ENCODE measurements at regions not wholly inside any gene's neighbourhood (a gene's known extent, or its start where the extent isn't known, plus 50 kb on each side); places are given as distances from the start of the nearest gene placed in this dataset.

DNA sequence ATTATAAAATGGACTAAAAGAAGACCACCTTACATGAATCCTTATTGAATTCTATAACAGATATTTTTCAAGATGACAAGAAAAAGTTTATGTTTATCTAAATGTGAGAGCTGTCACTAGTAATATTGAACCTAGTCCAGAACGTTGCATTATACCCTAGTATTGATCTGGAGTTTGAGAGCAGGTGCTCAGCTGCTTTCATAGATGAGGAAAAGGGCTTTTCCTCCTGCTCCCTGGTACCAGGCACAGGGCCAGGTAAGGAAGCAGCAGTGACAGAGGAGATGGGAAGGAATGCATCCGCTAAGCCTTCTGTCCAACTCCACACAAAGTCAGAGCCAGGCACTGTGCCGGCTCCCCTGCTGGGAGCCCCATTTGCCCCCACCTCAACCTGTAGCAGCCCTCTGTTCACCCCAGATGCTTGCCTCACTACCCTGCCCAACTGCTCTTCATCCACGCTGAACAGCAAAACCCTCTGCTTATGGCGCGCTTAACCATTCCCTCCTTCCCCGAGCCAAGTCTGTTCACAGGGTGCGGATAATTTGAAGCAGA, 393.1 kb downstream of the FRK start:
- H3K4me3 ChIP-seq (ENCODE audit: low read length), result no peak overlapping the region
- no peak for TF ChIP-seq ZNF274 (IDR thresholded peaks at IDR 0.05; ENCODE audit: low read depth, low read length)

DNA sequence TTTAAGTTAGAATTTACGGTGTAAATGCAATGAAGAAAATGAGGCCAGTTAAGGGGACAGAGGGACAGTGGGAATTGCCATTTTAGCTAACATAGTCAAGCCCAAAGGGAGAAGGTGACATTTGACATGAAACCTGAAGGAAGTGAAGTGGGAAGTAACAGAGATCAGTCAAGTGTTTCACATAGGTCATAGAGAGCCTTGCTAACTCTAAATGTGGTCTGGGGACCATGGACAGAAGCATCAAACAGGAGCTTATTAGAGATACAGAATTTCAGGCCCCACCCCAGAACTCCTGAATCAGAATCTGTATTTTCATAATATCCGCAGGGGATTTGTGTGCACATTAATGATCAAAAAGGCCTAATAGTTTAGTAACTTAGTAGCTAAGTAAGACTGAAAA, 393.7 kb downstream of the FRK start:
- TF ChIP-seq ZNF274 (IDR thresholded peaks at IDR 0.05; ENCODE audit: low read depth, low read length), result no peak
- H3K4me3 ChIP-seq (ENCODE audit: low read length), result no peak overlapping the region

DNA sequence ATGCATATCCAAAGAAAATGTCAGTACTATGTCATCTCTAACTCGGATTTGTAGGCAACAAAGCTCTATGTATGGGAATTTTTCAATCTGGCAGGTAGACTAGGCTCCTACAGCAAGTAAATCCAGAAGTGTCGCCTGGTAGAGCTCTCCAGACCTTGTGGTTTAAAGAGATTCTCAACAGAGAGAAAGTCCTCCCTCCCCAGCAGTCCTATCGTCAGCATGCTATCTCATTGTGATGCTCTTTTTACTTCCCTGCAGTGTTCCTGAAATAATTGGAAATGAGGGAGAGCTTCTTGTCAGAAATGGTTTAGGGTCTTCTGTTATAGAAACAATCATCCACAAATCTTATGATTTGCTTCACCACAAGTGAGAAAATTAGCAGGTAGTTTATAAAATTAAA, 395.4 kb downstream of the FRK start:
- no peak for TF ChIP-seq ZNF274 (IDR thresholded peaks at IDR 0.05; ENCODE audit: low read depth, low read length)
- H3K4me3 ChIP-seq (ENCODE audit: low read length), result no peak overlapping the region

DNA sequence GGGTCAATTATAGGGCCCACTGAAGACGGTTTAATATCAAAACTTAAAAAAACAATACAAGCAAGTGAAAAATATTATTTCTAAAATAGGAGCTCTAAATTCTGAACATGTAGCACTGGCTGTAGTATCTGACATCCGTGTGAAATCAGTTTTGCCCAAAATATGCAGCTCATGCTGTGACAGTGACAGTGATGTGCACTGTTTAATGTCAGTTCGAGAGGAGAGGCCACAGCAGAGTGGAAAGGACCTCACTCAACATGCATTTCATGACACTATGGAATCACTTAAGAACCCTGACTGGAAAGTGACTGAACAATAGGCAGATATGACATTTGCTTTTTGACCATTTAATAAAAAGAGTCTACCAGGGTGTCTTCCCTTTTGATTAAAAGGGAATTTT, 397.0 kb downstream of the FRK start:
- no peak overlapping the region for H3K4me3 ChIP-seq (ENCODE audit: low read length)
- no peak for TF ChIP-seq ZNF274 (IDR thresholded peaks at IDR 0.05; ENCODE audit: low read depth, low read length)

DNA sequence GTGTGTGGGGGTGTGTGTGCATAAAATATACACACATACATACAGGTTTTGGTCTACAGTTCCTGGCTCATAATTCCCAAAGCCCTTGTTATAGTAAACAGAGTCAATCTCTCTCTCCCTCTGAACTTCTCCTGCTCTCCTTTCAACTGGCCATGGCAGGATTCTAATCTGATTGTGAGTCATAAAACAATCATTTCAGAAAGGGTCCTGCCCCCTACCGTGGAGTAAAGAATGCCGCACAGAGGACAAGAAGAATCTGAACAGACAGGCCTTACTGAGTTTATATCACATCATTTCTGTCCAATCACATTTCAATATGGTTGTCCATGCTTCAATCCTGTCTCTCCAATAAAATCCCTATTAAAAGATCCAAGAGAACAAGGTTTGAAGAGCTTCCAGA, 416.9 kb downstream of the FRK start:
- no peak for TF ChIP-seq ZNF274 (IDR thresholded peaks at IDR 0.05; ENCODE audit: low read depth, low read length)
- H3K4me3 ChIP-seq (ENCODE audit: low read length), result no peak overlapping the region

DNA sequence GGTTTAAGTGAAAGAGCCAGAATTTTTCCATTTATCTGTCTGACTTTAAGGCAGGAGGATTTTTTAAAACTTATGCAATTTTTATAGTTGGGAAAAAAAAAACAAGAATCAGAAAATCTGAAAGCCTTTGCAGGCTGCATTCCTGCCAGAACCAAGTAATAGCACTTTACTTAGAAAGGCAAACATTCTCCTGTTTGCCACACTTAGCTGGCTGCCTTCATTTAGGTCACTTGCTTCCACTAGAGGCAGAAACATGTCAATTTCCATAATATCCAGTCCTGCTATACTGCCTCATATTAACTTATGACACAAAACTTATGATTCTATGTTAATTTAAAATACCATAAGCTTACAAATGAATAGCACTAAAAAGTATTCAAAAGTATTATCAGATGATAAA, 425.8 kb downstream of the FRK start:
- TF ChIP-seq ZNF274 (IDR thresholded peaks at IDR 0.05; ENCODE audit: low read depth, low read length), result no peak
- no peak overlapping the region for H3K4me3 ChIP-seq (ENCODE audit: low read length)

DNA sequence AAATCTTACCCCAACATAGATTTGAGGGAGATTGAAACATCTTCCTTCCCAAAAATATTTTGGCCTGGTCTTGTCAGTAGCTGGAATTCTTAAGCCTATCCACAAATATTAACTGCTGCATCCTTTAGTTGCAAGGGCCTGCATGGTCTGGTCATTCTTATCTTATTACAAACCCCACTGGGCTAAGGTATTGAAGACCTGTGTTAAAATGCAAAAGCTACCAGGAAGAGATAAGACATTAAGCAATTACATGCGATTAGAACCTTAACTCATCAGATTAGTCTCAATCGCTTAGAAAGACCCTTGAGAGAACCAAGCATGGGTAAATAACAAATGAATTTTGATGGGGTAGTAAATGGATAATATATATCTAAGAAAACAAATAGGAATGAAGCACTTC, 426.6 kb downstream of the FRK start:
- TF ChIP-seq ZNF274 (IDR thresholded peaks at IDR 0.05; ENCODE audit: low read depth, low read length), result no peak
- no peak overlapping the region for H3K4me3 ChIP-seq (ENCODE audit: low read length)

DNA sequence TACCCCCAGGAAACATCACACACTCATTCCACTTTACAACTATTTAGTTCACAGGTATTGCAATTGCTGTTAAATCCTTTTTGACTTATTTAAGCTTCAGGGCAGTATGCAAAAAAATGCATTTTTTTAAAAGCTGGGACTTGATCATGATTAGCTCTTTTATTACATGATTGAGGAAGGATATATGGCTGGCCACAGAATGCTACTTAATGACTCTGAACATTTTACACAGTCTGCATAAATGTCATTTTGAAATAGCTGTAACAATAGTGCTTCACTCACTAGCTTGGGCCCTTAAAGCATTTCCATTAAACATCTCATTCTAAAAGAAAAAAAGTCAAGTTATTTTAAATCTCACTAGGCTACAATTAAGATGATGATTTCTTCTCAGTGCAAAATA, 429.7 kb downstream of the FRK start:
- no peak for TF ChIP-seq ZNF274 (IDR thresholded peaks at IDR 0.05; ENCODE audit: low read depth, low read length)
- H3K4me3 ChIP-seq (ENCODE audit: low read length), result no peak overlapping the region

DNA sequence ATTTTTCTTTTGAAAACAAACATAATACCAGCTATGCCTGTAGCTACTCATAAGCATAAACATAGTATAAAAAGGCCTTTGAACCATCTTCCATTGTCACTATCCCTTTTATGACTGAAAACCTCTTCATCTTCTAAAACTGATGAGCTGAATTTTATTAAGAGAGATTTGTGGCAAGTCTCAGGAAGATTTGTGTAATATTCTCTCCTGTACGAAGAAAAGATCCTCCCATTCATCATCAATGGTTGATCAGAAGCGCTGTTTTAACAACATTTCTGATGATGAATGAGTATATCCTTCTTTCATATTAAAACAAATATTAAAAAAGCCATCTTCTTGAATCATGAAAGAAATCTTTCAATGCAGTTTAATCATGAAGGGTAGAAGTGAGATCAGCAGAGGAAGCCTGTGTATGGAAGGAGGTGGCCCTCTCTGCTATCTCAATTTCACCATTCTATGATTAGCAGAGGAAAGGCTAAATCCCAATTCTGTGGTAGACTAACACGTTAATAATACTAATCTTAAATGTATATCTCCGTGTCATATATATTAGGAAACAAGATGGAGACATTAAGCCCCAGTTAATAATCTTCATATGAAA, 430.2 kb downstream of the FRK start:
- TF ChIP-seq ZNF274 (IDR thresholded peaks at IDR 0.05; ENCODE audit: low read depth, low read length), result no peak

DNA sequence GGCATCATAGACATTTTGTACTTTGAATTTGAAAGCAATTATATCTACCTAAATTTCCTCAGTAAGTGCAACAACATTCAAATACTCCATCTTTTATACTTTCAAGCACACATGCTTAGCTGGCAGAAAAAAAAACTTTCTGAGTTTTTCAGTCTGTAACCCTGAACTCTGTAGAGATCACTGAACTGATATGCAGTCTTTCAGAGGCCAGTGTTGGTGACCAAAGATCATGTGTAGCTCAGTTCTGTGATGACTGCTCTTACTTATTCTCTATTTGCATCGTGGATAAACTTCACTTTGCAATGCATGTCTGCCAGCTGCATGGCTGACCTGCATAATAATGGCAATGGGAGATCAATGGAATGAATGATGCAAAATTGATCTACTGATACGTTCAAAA, 431.3 kb downstream of the FRK start:
- no peak for TF ChIP-seq ZNF274 (IDR thresholded peaks at IDR 0.05; ENCODE audit: low read depth, low read length)

More for the DNA sequence above, 430.2 kb downstream of the FRK start:
- no peak overlapping the region for H3K4me3 ChIP-seq (ENCODE audit: low read length)

DNA sequence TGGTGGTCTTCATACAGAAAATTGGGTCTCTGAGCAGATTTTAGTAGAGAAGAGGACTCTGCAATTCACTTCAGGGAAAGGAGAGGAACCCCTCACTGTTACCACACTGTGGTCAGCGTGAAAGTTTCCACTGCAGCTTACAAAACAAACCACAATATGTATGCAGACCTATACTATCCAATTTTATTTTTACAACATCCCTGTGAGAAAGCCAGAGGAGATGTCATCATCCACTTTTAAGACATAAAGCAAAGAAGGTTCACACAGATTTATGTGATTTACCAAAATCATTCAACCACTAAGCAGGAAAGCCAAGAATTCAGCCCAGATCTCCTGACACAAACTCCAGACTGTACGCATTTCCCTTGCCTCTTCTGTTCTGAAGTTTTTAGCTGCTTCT, 442.4 kb downstream of the FRK start:
- no peak overlapping the region for H3K4me3 ChIP-seq (ENCODE audit: low read length)
- no peak for TF ChIP-seq ZNF274 (IDR thresholded peaks at IDR 0.05; ENCODE audit: low read depth, low read length)

More for the DNA sequence above, 431.3 kb downstream of the FRK start:
- no peak overlapping the region for H3K4me3 ChIP-seq (ENCODE audit: low read length)

DNA sequence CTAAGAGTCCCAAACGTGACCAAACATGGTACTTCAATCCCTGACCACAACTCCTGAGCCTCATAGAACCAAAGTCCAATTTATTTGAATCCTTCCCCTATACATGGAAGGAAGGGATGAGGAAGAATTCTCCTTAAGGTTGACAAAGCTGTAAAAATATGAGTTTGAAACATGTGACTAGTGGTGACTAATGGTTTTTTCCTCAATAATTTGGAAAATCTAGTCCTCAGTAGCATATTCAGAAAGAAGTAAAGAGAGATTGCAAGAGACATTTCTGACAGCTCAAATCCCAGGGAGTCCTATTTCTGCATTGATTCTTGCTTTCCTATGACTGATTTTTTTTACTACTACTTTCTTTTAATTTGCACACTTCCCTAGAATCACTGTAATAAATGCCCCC, 443.7 kb downstream of the FRK start:
- H3K4me3 ChIP-seq (ENCODE audit: low read length), result no peak overlapping the region
- TF ChIP-seq ZNF274 (IDR thresholded peaks at IDR 0.05; ENCODE audit: low read depth, low read length), result no peak

DNA sequence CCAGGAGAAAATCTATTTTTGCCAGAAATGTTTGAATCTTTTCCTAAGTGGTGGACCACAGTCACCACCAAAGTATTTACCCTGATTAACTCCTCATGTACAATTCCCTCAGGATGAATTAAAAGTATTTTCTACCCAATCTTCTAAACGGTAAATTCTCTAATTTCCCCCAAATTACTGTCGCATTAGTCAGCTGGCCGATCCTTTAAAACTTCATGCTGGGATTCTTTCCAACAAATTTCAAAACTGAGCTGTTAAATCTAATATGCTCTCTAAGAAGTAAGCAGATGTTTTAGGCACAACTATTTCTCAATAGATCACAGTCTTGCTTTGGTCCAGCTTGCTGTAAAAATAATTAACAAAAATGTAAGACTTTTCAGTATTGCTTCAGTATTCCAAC, 447.2 kb downstream of the FRK start:
- no peak for TF ChIP-seq ZNF274 (IDR thresholded peaks at IDR 0.05; ENCODE audit: low read depth, low read length)
- H3K4me3 ChIP-seq (ENCODE audit: low read length), result no peak overlapping the region

DNA sequence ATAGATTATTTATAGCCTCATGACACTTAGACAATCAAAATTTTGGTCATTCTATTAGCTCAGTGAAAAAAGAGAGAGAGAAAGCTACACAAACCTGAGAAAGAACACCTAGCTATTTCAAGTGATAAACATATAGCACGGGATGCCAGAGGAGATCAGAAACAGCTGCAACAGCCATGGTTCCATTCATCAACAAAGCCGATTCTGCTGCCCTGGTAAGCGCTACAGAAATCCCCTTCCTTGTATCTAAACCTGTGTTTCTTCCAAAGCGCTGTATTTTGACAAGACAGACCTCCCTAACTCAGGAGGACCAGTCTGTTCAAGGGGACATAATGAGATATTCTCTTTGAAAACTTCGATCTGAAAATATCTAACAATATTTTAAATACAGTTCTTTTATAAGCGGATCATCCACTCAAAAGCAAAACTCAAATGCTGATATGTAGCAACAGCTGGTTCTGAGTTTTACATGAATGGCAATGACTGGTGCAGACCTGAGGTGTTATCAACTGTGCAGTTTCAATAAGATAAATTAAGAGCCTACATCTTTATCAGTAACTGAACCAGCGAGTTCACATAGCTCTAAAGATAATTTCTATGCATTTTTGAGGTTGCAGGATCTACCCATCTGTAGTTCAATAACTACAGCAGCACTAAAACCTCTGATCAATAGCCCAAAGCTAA, 447.8 kb downstream of the FRK start:
- no peak overlapping the region for H3K4me3 ChIP-seq (ENCODE audit: low read length)
- no peak for TF ChIP-seq ZNF274 (IDR thresholded peaks at IDR 0.05; ENCODE audit: low read depth, low read length)

DNA sequence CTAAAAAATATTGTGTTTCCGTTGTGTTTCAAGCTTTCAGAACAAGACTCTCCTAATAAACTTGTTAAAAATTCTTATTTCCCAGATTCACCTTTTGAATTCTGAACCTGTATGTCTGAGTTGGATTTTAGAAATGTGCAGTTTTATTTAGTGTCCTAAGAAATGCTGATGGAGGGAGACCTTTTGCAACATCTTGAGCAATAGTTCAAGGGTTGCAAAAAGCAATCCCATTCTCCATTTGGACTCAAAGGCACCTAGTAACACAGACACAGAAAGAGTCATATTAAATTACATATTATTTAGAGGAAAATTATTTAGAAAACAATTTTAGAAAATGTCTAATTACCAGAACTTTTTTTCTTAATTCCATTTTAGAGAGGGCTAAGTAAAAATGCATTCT, 448.5 kb downstream of the FRK start:
- no peak for TF ChIP-seq ZNF274 (IDR thresholded peaks at IDR 0.05; ENCODE audit: low read depth, low read length)
- H3K4me3 ChIP-seq (ENCODE audit: low read length), result no peak overlapping the region
